Inflammatory macrophage (primary cell): ENCODE measurements at regions not wholly inside any gene's neighbourhood (a gene's known extent, or its start where the extent isn't known, plus 50 kb on each side); places are given as distances from the start of the nearest gene placed in this dataset.

Experiments used
- DNase-seq, 2 donors: peaks; one replicate each; pipeline ENCODE4 v3.0.0-alpha.2; 2020 to 2022

DNA sequence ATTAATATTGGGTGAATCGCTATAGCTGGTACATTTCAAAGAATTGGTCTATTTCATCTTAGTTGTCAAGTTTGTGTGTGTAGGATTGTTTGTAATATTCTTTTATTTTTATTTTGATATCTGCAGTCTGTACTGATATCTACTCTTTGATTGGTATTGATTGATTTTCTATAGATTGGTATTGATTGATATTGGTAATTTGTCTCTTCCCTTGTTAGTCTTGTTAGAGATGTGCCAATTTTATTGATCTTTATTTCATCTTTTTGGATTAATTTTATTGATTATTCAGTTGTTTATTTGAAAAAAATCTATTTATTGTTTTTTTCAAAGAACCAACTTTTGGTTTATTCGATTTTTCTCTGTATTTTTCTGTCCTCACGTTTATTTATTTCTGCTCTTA, 61.4 kb downstream of the TM2D3 start:
- no peak for DNase-seq

DNA sequence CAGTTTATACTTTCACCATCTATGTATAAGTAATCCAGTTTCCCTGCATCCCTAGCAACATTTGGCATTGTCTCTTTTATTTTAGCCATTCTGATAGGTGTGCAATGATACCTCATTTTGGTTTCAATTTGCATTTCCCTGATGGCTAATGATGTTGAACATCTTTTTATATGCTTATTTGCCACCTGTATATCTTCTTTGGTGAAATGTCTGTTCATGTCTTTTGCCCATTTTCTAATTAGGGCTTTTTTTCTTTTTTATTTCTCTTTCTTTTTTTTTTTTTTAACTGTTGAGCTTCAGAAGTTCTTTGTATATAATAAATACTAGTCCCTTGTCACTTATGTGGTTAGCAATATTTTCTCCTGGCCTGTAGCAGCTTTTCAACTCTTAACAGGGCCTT, 68.9 kb downstream of the TM2D3 start:
- no peak for DNase-seq

DNA sequence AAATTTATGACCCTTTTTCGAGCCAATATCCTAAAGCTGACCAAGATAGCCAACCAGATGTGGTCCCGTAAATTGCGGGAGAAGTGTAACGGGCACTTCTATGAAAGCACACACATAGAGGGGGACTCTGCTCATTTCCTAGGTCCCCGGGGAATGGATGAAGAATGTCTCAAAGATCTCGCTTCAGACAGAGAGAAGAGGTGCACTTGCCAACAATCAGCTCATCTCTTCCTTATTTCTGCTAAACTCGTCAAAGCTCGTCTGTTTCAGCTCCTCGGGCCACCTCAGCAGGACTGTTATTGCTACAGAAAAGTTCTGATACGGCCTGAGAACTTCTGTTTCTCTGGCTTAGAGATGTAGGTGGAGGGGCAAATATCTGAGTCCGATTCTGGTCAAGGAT, 71.8 kb downstream of the TM2D3 start:
- no peak for DNase-seq

DNA sequence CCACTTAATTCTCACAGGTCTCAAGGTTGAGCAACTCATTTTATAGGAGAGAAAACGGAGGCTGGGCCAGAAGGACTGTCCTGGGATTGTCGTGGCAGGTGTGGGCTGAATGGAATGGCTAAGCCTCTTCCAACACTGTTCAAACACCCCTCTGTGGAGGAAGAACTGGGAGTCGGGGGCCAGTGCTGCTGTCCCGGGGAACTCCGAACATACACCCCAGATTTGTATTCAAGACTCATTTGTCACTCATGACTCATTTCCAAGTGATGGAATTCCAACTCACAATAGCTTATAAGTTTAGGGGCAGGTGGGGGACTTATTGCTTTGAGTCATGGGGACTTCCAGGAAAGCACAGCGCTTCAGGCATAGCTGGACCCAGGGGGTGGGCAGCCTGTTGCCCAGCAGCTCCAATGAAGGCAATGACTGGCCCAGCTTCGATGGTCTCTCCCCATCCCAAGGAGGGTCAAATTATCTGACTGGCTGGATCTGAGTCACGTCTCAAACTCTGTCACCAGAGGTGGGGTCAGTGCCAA, 72.5 kb downstream of the TM2D3 start:
- DNase-seq: no peak

DNA sequence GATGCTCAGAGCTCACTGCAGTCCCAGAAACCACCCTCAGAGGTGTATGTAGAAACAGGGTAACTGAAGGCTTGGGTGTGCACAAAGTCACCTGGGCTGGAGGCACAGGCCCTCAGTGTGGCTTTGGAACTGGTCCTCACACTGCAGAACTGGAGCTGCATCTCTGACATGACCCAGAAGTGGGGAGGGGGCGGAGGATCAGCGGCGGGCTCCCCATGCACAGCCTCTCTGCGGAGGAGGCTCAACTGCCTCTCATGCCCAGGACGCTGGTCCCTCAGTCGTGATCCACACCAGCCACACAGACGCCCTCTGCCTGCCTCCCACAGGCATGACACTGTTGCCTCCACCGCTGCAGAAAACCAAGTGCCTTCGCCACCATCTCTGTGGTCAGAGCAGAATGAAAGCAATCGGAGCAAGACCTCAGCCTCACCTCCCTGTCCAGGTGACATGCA, 73.7 kb downstream of the TM2D3 start:
- peak in 1 of 2 donors; percentile 30 for DNase-seq

DNA sequence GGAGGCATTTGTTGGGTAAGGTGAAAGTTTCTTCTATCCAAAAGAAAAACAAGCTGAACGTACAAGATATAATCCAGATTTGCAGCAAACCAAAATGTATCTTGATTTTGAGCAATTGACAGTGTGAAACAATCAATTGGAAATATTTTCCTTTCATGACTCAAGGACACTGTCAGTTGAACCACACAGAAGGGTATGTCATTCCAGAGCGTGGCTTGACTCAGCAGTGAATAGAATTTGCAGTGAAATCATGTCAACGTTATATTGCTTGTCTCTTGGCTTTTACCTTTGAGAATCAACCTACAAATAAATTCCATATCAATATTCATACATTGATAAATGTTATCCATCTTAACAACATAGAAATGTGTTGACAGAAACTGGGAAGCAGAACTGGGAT, 78.2 kb downstream of the TM2D3 start:
- DNase-seq: no peak

DNA sequence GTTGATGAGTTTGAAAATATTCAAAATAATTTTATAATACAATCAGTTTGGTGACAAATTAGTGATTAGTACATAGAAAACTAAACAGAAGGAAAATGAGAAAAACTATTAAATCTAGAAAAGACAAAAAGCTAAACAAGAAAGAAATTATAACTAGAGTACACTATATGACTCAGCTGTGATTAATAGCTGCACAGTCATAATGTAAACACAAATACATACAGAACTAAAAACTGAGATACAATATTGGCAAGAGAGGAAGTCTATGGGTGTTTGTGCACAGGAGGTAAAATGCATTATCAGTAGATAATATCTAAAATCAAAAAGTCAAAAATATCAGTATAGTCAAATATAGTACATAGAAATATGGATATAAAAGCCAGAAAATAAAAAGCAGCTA, 80.7 kb upstream of the PCSK6 start:
- DNase-seq: no peak

DNA sequence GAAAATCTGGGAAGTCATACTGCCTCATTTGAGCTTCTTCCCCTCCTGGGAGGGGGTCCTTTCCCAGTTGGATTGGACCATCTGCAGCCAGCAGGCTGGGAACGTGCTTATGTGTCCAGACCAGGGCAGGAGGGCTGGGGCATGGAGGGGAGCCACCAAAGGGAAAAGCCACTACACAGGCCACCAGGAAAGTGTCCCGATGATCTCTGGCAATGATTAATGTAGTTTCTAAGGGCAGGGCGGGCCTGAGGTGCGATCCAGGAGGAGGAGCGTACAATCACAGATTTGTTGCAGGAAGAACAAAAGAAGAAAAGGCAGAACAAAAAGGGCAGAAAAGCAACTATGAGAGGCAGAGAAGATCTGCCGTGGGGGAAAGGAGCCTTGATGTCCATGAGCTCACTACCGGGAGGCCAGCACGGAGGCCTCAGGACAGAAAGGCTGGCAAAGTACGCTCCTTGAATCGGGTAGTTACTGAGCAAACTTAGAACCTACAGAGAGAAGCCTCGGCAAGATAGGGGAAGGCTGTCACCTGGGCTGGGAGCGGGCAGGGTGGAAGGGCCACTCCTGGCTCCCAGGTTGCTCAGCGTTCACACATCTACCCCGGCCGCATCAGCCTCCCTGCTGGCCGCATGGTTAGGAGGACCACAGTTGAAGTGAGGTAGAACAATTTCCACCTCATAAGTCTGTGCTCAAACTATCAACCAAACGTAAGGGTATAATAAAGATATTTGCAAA, 79.5 kb upstream of the PCSK6 start:
- no peak for DNase-seq

DNA sequence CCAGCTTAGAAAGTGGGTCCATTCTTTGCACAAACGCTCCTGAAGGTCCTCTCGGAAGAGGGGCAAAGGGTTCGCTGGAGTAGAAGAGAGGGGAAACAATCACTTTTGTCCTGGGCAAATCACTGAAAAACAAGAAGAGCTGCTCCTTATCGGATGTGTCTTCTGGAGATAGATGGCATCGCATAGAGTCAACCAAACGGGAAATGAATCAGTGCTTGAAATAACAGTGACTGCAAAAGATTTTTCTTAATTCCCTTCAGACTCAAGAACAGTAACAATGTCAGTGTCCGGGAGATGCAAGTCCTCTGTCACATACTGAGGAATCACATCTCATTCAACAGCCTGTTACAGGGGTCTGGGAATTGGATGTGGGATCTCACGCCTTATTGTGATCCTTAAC, 78.8 kb upstream of the PCSK6 start:
- DNase-seq: no peak

DNA sequence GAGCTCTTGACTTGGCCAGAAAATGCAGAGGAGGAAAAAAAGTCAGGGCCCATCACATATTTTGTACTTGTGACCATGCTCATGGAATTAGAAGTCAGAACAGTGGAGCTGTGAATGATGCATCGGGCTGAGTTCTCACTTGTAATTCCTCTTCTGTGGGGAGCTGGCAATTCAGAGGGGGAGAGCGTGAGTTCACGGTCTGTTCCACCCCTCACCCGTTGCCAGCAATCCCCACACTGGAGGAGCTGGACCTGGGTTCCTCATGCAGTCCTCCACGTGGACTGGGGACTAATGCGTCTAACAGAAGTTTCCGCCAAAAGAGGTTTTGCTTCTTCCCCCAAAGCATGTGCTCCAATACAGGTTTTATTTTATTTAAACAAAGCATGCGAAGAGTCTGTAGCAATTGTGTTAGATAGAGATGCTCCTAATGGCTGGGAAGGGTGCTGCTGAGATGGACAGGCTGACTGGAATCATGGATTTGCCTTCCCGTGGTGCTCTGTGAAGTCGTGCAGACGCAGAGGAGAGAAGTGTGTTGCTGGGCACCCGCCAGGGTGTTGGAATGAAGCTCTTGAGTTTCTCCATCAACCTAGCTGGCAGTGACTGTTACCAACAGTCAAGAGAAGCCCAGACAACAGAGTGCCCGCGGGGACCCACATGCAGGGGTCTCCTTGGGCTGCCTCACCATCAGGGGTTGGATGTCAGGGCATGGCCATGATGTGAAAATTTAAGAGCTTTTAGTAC, 77.4 kb upstream of the PCSK6 start:
- no peak for DNase-seq

DNA sequence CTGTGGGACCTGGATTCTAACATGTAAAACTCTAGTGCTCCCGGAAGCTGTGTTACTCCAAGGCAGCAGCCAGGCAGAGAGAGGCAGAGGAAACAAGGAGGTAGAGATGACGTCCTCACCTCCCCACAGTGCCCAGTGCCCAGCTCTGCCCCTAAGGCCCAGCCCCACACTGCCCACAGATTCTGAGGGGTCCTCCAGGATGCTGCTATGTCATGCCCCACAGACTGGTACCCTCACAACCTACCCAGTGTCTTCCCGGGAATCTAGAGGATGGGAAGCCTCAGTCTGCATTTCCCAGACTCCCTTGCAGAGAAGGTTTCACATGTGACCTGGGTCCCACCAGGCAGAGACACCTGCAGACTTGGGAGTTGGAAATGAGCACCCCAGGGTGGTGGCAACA, 75.9 kb upstream of the PCSK6 start:
- no peak for DNase-seq

DNA sequence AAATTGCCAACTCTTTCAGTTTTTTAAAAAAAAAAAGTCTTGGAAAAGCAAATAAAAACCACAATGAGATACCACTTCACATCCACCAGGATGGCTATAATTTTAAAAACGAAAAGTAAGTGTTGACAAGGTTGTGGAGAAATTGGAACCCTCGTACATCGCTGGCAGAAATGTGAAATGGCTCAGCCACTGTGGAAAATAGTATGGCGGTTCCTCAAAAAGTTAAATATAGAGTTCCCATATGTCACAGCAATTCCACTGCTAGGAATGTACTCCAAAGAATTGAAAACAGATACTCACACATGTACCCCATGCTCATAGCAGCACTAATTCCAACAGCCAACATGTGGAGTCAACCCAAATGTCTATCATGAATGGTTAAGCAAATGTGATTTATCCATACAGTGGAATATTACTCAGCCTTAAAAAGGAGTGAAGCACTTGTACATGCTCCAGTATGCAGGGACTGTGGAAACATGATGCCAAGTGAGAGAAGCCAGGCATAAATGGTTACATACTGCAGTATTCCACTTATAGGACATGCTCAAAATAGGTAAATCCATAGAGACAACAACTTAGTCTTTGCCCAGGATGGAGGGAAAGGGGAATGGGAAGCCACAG, 73.8 kb upstream of the PCSK6 start:
- DNase-seq: no peak

DNA sequence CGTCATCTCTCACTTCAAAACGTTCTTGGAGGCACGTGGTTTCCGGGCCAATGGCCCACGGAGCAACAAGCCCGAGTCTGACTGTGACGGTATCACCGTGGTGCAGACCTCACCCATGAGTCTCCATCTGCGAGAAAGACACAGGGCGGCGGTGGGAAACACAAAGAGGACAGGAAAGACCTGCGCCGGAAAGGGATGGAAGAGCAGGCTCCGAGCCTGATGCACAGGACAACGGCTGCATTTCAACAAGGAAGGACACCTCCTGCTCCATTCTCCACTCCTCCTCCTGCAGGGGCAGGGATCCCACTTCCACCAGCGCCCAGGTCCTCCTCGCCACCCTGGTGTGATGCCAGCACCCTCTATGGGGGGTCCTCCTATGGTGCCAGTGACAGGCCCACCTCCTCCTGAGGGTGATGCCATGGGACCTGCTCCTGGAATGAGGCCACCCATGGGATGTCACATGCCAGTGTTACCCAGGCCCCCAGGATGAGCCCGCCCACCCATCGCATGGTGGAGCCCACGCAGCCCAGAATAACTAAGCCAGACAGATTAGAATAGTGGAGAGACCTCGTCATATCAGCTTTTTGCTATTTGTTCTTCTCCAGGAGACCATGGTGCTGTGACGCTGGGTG, 73.0 kb upstream of the PCSK6 start:
- DNase-seq: no peak

DNA sequence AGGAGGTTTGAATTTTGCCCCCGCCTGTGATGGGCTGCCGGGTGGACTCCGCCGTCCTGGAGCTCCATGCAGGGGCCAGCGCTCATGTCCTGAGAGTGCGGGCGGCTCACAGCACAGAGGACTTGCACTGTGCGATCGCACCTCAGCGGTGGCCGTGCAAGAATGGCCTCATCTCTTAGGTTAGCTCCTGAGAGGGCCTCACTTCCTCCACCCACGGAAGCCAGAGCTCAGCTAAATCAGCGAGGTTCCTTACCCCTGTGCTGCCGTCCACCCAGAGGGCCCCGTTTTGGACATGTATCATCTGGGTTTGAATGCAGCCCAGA, 72.0 kb upstream of the PCSK6 start:
- no peak for DNase-seq

DNA sequence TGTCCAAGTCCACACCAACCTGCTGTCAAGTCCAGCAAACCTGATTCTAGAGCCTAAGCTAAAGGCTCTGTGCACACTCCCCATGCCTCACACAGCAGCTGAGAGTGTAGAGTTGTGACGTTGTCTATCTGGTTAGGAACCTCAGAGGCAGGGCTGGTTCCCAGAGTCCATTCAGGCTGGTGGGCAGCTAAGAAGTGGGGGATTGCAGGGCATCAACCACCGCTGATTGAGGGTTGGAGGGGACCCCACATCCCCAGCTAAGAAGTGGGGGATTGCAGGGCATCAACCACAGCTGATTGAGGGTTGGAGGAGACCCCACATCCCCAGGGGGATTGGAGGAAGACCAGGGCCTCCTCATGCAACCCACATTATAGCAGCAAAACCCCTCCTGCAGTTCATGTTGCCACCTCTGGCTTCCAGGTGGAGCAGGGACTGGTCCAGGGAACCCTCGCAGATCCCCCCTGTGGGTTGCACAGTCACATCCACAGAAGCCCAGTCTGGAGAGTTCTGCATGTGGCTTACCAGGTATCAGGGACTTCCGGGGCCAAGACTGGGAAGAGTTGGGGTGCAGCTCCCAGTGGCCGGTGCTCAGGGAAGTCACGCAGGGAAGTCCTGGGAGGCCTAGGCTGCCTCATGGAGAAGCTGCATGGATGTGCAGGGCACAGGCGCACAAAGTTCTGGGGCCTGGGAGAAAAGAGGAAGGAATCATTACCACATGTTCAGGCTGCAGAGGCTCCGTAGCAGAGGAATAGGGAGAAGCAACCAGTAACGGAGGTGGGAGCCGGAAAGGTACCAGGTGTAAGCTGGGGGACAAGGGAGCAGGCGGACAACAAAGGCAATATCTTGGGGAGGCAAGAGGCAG, 71.4 kb upstream of the PCSK6 start:
- DNase-seq: peak; percentile 23 to 28

DNA sequence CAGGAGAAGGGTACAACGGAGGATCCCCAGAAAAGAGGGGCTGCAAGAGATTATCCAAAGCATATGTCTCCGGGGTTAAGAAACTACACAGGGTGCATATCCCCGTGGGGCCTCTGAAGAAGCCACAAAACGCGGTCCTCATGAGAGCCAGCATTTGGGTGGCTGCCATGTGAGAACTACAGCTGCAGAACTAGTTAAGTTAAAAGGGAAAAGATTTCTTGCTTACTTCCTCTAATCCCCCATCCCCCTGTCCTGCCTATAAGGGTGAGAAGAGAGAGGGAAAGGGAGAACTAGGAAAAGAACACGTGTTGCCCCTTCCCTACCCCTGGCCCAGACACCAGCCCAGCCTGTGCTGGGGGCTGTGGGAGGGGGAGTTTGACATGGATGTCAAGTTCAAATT, 70.4 kb upstream of the PCSK6 start:
- no peak for DNase-seq

DNA sequence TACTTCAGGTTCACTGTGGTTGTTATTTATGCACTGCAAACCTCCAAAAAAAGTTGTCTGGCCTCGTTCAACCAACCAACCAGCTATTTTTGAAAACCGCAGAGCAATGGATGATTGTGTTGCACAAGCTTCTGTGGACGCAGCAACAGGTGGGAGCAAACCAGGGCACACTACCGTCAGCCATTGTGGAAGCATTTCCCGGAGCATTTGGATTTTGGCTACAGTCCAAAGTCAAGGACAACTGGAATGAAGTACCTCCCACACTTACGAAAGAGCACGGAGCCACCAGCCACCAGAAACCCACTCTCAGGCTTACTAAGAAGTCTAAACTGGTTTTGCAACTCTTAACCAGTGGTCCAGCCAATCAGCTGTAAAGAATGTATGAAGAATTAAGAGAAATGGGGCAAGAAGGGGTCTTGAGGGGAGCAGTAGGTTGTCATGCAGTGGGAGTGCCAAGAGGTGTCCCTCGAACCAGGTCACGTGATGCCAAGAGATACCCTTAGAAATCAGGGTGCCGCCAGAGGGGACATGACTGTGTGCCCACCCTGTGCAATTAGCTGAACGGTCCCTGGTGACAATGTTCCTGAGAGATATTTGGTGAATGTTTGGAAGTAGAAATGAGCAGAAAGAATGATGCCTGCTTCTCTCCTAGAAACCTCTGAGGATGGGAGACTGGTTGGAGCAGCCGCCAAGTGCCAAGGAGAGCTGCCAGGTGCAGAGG, 68.9 kb upstream of the PCSK6 start:
- no peak for DNase-seq

DNA sequence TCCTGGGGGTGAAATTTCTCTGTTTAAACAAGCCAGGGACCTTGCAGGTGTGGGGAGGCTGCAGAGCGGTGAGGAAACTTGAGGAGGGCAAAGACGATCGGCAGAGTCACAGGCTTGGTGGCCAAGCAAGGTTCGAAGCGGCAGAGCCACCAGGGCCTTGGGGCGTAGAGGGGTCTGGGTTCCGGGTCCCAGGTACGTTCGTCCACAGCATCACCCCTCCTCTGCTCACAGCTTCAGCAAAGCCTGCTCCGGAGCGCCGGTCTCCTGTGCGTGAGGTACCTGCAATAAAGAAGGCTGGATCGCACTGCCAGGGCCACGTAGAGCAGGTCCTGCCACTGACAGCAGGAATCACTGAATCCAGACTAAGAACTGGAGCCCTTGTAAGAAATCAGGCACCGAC, 66.8 kb upstream of the PCSK6 start:
- DNase-seq: no peak

DNA sequence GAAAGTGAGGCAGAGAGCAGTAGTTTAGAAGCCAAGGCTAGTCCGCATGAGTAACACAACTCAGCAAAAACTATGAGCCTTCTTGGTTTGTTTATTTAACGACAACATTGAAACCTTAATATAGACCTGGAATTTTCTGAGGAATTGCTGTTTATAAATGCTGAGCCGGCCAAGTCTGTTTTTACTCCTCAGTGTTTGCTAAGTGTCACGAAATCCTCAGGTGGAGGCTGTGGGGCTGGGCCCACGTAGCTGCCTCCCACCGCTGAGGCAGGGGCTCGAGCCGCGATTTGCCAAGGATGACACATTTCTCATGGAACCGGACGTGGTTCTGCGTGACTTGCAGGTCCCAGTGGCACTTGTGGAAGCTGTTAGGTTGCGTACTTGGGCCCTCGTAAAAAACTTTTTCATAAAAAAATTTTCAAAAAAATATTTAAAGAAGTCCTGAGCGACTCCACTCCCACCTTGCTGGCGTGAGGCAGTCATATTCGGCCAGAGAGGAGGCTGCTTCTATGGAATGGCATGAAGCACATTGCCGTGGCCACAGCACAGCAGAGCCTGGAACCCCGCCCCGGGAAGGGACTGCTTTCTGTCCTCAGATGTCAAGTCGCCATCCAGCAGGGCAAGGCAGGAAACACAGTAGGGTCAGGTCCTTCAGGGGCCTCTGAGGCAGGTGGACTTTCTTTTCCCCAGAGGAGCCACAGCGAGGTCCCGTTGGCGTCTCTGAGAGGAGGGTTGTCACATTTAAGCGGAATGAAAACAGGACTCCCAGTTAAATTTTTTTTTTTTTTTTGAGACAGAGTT, 64.8 kb upstream of the PCSK6 start:
- no peak for DNase-seq

DNA sequence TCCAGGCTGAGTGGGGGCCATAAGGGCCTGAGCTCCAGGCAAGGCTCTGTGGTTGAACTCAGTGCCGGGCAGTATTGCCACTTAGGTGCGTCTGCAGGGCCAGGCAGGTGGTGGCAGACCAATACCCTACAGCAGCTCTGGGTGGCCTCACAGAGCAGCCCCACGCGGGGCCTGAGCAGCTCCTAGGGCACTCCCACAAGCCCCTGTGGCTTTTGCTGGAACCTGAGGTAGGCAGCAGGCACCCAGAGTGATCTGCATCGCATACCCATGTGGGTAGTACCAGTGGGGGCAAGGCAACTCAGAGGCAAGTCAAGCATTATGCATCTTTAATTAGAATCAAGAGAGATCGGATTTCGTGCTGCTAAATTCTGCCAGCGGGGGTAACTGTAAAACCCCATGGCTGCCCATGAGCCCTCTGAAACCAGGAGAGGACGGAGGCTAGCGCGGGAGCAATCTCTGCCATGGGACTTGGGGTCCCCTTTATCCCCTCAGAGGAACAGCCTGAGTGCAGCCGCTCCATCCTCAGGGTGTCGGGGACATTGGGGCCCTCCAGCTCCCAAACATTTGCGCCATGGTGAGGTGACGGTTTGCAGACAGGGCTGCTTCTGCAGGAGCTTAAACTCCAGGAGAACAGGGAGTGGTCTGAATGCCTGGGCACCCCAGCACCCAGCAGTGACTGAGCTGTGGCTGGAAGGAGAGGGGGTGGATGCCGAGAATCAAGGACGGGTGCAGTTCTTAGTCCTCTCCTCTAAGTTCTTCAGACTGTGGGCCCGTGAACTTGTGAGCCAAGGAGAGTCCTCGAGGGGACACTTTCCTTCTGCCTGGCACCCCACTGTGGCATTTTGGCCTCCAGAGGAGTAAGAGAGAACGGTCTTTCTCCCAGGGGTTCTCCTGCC, 62.4 kb upstream of the PCSK6 start:
- DNase-seq: no peak
